NCI-H2196 treated with DMSO at 0.1 percent for 48 hours (cell line): ENCODE measurements at regions not wholly inside any gene's neighbourhood (a gene's known extent, or its start where the extent isn't known, plus 50 kb on each side); places are given as distances from the start of the nearest gene placed in this dataset.

Source experiments
- DNase-seq: peaks from one replicate; lab custom pipeline; 2025; ENCODE audit not compliant: unreplicated experiment; lab: John Stamatoyannopoulos, UW

- no peak for DNase-seq
Measured at GRCh38 chr12:91565246-91565645, 382.6 kb upstream of the DCN start.

- DNase-seq, result no peak
Measured at GRCh38 chr12:91563011-91563765, 380.6 kb upstream of the DCN start.

GRCh38 chr12:91562476-91562875, 379.9 kb upstream of the DCN start:
- no peak for DNase-seq

GRCh38 chr12:91561958-91562325, 379.3 kb upstream of the DCN start:
- DNase-seq, result no peak

GRCh38 chr12:91561301-91561957, 378.8 kb upstream of the DCN start:
- DNase-seq, result no peak

GRCh38 chr12:91556909-91557308, 374.3 kb upstream of the DCN start:
- DNase-seq, result no peak

GRCh38 chr12:91555436-91556415, 373.1 kb upstream of the DCN start:
- no peak for DNase-seq

- DNase-seq, result no peak
Measured at GRCh38 chr12:91551927-91552326, 369.3 kb upstream of the DCN start.

GRCh38 chr12:91551242-91551641, 368.6 kb upstream of the DCN start:
- DNase-seq, result no peak

- no peak for DNase-seq
Measured at GRCh38 chr12:91542666-91543065, 360.0 kb upstream of the DCN start.

- no peak for DNase-seq
Measured at GRCh38 chr12:91542067-91542466, 359.4 kb upstream of the DCN start.

GRCh38 chr12:91538418-91538817, 355.8 kb upstream of the DCN start:
- DNase-seq, result no peak

GRCh38 chr12:91533366-91533765, 350.7 kb upstream of the DCN start:
- no peak for DNase-seq

GRCh38 chr12:91529829-91530228, 347.2 kb upstream of the DCN start:
- no peak for DNase-seq

- DNase-seq, result no peak
Measured at GRCh38 chr12:91523831-91524230, 341.2 kb upstream of the DCN start.

GRCh38 chr12:91516695-91517047, 334.1 kb upstream of the DCN start:
- DNase-seq, result no peak

- no peak for DNase-seq
Measured at GRCh38 chr12:91515944-91516694, 333.5 kb upstream of the DCN start.

- no peak for DNase-seq
Measured at GRCh38 chr12:91513313-91513712, 330.7 kb upstream of the DCN start.

- no peak for DNase-seq
Measured at GRCh38 chr12:91511795-91512420, 329.3 kb upstream of the DCN start.

- DNase-seq, result no peak
Measured at GRCh38 chr12:91507754-91508153, 325.1 kb upstream of the DCN start.

GRCh38 chr12:91506452-91506851, 323.8 kb upstream of the DCN start:
- peak; percentile 23 for DNase-seq
